GM10266 (cell line): ENCODE measurements at regions not wholly inside any gene's neighbourhood (a gene's known extent, or its start where the extent isn't known, plus 50 kb on each side); places are given as distances from the start of the nearest gene placed in this dataset.

ENCODE experiments used
- DNase-seq: peaks from one replicate; pipeline ENCODE4 v3.0.0; 2012; ENCODE audit errors: extremely low spot score
- TF ChIP-seq, protein P1 (sequence below): IDR thresholded peaks from 2 replicates; pipeline ENCODE4 v1.5.1; 2012; ENCODE audit warnings: mild to moderate bottlenecking, low read depth; ENCODE audit not compliant: control insufficient read depth, insufficient read depth; ENCODE audit errors: missing control alignments

DNA sequence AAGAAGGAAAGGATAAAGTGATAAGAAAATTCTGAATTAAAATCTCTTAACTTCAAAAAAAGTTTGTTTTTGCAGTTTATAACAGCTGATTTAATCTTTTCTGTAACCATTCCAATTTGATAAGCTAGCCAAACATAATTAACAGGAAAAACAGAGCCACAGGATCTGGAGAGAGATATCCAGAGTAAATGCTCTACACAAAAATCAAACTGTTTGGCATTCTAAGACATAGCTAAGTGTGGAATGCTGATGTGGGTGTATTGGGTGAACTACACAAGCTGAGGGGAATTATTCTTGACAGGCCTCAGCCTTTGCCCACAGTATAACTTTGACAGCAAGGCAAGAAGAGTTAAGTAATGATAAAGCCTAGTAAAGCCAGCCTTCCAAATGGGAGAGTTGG lies 184.8 kb downstream of the GABRG1 start:
- TF ChIP-seq, protein P1, sequence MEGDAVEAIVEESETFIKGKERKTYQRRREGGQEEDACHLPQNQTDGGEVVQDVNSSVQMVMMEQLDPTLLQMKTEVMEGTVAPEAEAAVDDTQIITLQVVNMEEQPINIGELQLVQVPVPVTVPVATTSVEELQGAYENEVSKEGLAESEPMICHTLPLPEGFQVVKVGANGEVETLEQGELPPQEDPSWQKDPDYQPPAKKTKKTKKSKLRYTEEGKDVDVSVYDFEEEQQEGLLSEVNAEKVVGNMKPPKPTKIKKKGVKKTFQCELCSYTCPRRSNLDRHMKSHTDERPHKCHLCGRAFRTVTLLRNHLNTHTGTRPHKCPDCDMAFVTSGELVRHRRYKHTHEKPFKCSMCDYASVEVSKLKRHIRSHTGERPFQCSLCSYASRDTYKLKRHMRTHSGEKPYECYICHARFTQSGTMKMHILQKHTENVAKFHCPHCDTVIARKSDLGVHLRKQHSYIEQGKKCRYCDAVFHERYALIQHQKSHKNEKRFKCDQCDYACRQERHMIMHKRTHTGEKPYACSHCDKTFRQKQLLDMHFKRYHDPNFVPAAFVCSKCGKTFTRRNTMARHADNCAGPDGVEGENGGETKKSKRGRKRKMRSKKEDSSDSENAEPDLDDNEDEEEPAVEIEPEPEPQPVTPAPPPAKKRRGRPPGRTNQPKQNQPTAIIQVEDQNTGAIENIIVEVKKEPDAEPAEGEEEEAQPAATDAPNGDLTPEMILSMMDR = no peak
- no peak for DNase-seq

DNA sequence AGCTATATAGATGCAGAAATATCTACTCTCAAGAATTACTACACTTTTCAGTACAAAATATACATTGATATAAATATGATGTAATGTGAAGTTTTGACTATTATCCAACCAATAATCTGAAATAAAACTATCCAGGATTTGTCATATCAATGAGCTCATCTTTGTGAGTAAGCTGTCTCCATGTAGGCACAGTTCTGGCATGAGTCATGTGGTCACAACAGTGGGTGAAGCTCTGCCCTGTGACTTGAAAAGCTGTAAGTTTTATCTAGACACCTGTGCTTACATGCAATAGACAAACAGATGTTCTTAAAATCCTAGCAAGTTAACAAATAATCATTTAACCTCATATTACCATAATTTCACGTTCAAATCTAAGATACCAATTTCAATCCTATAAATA lies 192.7 kb downstream of the GABRG1 start:
- TF ChIP-seq, protein P1 = no peak
- no peak for DNase-seq

DNA sequence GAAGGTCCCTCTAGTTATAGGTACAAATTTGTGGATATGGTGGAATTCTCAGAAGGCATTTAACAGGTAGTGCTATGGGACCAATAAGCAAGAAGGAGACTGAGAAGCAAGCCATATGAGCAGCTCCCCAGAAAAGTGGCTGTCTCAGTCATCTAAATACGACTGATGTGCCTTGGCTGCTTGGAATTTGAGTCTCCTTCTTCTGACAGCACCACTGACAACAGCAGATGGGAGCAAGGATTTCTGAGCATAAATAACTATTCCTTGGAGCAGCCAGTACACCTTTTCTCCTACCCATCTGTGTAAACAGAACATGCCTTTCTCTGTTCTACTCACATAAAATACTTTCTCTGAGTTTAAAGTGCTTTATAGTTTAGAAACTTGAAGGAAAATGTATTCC lies 196.2 kb downstream of the GABRG1 start:
- no peak for DNase-seq
- TF ChIP-seq, protein P1 = no peak

DNA sequence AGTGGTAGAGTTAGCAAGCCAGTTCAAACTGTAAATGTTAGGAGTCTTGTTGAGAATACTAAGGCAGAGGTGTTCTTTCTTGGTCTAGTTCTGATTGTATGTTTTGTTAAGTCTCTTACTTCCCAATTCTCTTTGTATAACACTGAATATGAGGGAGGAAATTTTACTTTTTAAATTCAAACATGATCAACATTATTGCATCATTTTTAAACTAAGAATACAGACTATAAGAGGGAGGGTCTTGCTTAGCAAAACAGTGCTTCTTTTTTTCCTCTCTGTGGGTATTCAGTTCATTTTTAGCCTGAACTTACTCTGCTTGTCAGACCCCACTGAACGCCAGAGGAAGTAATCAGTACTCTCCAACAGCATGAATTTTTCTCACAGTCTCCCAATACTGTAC lies 198.0 kb downstream of the GABRG1 start:
- DNase-seq = no peak

DNA sequence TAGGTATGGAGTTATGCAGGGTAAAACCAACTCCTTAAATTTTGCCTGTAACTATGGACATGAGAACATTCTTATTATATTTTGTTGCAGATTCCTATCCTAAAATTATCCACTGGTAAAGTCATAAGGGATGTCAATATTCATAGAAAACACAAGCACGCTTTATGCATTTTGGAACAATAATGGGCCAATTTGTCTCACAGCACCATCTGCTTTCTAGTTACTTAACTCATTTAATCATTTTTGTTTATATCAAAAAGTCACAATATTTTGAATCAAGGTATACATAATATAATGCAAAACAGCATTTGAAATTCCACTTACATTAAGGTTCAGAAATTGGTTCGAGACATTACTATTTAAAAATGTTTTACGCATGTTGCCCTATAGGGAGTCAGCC lies 203.0 kb downstream of the GABRG1 start:
- TF ChIP-seq, protein P1 = no peak

More for the DNA sequence above, 198.0 kb downstream of the GABRG1 start:
- TF ChIP-seq, protein P1 = no peak

DNA sequence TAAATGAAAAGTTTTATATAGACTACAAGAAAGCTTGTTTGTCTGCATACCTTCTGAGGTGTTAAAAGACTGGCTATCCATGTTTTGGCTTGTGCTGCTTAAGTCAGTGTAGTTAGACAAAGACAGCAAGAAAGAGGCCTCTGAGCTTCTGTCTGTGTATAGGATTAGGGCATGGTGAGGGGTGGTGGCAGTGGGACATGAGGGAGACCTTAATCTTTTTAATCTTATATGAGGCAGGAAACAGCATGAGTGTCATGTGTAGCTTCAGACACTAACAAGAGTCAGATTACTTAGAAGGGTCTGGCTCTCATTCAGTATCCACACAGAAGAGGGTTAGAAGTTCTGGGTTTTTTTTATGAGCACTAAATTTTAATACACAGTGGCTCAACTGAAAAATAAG lies 213.3 kb downstream of the GABRG1 start:
- TF ChIP-seq, protein P1 = no peak
- no peak for DNase-seq

More for the DNA sequence above, 203.0 kb downstream of the GABRG1 start:
- no peak for DNase-seq

DNA sequence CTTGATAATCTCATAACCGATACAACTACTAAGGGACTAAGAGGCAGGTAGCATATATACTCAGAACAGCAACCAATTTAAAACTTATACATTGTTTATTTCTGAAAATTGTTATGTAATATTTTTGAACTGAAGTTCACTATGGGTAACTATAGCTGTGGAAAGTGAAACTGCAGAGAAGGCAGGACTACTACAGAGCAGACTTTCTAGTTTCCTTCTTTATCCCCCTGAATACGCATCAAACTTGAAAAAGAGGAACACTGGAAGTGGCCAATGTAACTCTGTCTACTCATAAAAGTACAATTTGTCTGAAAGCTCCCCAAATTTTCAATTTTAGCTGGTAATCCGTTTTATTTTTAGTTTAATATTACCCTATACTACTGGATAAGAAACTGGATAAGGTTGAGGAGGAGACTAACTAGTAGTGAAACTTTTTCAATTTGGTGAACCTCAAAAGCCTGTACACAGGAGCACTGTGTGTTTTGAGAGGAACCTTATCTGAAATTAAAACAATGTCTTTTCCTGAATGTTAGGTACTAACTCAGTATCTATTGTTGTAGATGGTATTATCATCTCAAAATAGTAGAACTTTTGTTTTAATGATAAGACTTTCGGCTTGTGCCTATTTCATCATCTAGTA lies 225.8 kb downstream of the GABRG1 start:
- TF ChIP-seq, protein P1 = no peak
- no peak for DNase-seq
